ENCODE measurements at regions not wholly inside any gene's neighbourhood (a gene's known extent, or its start where the extent isn't known, plus 50 kb on each side); places are given as distances from the start of the nearest gene placed in this dataset.
A peak's percentile ranks its signal among the peaks of the same experiment; 100 is the strongest.

- no peak for DNase-seq (ENCODE audit: low read depth)
- no peak overlapping the region for H3K4me3 ChIP-seq (ENCODE audit: low read depth, low read length)
- TF ChIP-seq CTCF (IDR thresholded peaks at IDR 0.05; ENCODE audit: low read depth, low read length, missing control alignments): peak; percentile 22
Measured at GRCh38 chr9:1922026-1922425, 93.1 kb upstream of the SMARCA2 start.

GRCh38 chr9:1927546-1927945 lies 87.6 kb upstream of the SMARCA2 start:
- TF ChIP-seq CTCF (IDR thresholded peaks at IDR 0.05; ENCODE audit: low read depth, low read length, missing control alignments): no peak
- DNase-seq (ENCODE audit: low read depth): no peak
- no peak overlapping the region for H3K4me3 ChIP-seq (ENCODE audit: low read depth, low read length)

GRCh38 chr9:1929134-1929533 lies 86.0 kb upstream of the SMARCA2 start:
- no peak for DNase-seq (ENCODE audit: low read depth)
- TF ChIP-seq CTCF (IDR thresholded peaks at IDR 0.05; ENCODE audit: low read depth, low read length, missing control alignments): no peak
- H3K4me3 ChIP-seq (ENCODE audit: low read depth, low read length): no peak overlapping the region

- no peak for TF ChIP-seq CTCF (IDR thresholded peaks at IDR 0.05; ENCODE audit: low read depth, low read length, missing control alignments)
- peak; percentile 33 for DNase-seq (ENCODE audit: low read depth)
- peak overlapping the region; percentile 10; the same call in 1 of the 2 replicates for H3K4me3 ChIP-seq (ENCODE audit: low read depth, low read length)
Measured at GRCh38 chr9:1929722-1930244, 85.4 kb upstream of the SMARCA2 start.

- H3K4me3 ChIP-seq (ENCODE audit: low read depth, low read length): peak overlapping the region; percentile 10; the same call in 1 of the 2 replicates
- peak; percentile 48 for DNase-seq (ENCODE audit: low read depth)
Measured at GRCh38 chr9:1930245-1930736, 84.9 kb upstream of the SMARCA2 start.

- TF ChIP-seq CTCF (IDR thresholded peaks at IDR 0.05; ENCODE audit: low read depth, low read length, missing control alignments): no peak
- no peak for DNase-seq (ENCODE audit: low read depth)
- H3K4me3 ChIP-seq (ENCODE audit: low read depth, low read length): no peak overlapping the region
Measured at GRCh38 chr9:1938135-1938534, 77.0 kb upstream of the SMARCA2 start.

- peak; percentile 72 for DNase-seq (ENCODE audit: low read depth)
- H3K4me3 ChIP-seq (ENCODE audit: low read depth, low read length): peak overlapping the region; percentile 42
- no peak for TF ChIP-seq CTCF (IDR thresholded peaks at IDR 0.05; ENCODE audit: low read depth, low read length, missing control alignments)
Measured at GRCh38 chr9:1938675-1939170, 76.4 kb upstream of the SMARCA2 start.

Measured in GM12864 (cell line).